GM10248 (cell line): ENCODE measurements at regions not wholly inside any gene's neighbourhood (a gene's known extent, or its start where the extent isn't known, plus 50 kb on each side); places are given as distances from the start of the nearest gene placed in this dataset.

Source experiments
- CTCF ChIA-PET: fragments of 300-600 bp; sonication (Branson Sonifier 250); formaldehyde crosslinking; extraction: SDS; loops from one replicate; lab custom pipeline; 2021; ENCODE audit warnings: antibody characterized with exemption; lab: Yijun Ruan, JAX
- POLR2A ChIA-PET: fragments of 350-650 bp; sonication (Branson Sonifier 250); formaldehyde crosslinking; extraction: SDS; loops from one replicate; lab custom pipeline; 2020; ENCODE audit warnings: antibody characterized with exemption; lab: Yijun Ruan, JAX
- DNase-seq: peaks from one replicate; pipeline ENCODE4 v3.0.0; 2012; ENCODE audit errors: extremely low spot score
- TF ChIP-seq, protein P1 (sequence below): IDR thresholded peaks from 2 replicates; pipeline ENCODE4 v1.5.1; 2012; ENCODE audit warnings: mild to moderate bottlenecking, low read depth; ENCODE audit errors: extremely low read depth, missing control alignments, control extremely low read depth

DNA sequence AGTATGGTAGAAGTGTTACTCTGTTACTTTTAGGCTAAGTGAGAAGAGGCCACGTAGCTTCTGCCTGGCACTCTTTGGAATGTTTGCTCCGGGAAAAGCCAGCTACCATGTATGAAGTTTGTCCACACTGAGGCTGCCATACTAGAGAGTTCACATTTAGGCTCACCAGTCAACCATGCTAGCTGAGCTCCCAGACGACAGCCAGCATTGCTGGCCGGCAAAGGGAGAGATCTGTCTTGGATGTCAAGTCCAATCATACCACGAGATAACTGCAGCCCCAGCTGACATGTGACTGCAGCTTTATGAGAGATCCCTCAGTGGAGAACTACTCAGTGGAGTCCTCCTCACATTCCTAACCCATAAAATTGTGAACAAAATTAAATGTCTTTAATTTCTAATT is 321.2 kb upstream of the F9 start:
- no peak for DNase-seq
- ChIA-PET CTCF (no interaction called here), POLR2A (no interaction called here)
- TF ChIP-seq, protein P1, sequence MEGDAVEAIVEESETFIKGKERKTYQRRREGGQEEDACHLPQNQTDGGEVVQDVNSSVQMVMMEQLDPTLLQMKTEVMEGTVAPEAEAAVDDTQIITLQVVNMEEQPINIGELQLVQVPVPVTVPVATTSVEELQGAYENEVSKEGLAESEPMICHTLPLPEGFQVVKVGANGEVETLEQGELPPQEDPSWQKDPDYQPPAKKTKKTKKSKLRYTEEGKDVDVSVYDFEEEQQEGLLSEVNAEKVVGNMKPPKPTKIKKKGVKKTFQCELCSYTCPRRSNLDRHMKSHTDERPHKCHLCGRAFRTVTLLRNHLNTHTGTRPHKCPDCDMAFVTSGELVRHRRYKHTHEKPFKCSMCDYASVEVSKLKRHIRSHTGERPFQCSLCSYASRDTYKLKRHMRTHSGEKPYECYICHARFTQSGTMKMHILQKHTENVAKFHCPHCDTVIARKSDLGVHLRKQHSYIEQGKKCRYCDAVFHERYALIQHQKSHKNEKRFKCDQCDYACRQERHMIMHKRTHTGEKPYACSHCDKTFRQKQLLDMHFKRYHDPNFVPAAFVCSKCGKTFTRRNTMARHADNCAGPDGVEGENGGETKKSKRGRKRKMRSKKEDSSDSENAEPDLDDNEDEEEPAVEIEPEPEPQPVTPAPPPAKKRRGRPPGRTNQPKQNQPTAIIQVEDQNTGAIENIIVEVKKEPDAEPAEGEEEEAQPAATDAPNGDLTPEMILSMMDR: no peak

DNA sequence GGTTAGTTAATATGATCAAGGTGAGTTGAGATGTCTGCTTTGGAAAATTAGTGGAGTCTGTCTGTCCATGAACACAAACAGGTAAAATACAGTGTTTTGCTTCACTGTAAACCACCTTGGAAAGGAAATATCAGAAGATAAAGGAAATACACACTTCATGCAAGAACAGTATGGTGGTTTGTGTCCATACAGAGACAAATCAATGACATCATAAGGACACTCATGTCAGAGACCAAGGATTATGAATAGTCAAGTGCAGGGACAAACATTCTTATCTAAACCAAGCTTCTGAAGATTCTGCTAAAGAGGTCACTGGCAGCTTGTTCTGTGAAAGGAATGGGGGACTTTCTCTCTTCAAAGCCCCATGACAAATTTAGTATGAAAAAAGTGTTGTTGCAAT is 322.9 kb upstream of the F9 start:
- no peak for DNase-seq
- ChIA-PET POLR2A (no interaction called here), CTCF (no interaction called here)
- TF ChIP-seq, protein P1: no peak

DNA sequence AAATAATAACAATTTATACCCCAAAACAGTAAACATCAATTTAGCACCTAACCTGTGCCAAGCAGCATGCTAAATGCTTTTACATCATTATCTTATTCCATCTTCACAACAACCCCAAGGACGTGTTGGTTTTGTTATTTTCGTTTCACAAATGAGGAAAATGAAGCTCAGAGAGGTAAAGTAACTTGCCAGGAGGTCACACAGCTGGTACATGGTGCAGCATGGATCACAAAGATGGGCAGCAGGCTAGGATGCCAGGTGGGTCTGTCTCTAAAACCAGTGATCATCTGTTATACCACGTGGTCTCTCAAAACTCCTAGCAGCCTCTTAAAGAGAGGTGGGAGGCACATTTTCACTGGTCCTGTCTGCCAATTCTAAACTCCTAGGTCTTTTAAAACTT is 323.6 kb upstream of the F9 start:
- POLR2A ChIA-PET: no interaction called here
- DNase-seq: no peak
- CTCF ChIA-PET: no interaction called here
- TF ChIP-seq, protein P1: no peak

DNA sequence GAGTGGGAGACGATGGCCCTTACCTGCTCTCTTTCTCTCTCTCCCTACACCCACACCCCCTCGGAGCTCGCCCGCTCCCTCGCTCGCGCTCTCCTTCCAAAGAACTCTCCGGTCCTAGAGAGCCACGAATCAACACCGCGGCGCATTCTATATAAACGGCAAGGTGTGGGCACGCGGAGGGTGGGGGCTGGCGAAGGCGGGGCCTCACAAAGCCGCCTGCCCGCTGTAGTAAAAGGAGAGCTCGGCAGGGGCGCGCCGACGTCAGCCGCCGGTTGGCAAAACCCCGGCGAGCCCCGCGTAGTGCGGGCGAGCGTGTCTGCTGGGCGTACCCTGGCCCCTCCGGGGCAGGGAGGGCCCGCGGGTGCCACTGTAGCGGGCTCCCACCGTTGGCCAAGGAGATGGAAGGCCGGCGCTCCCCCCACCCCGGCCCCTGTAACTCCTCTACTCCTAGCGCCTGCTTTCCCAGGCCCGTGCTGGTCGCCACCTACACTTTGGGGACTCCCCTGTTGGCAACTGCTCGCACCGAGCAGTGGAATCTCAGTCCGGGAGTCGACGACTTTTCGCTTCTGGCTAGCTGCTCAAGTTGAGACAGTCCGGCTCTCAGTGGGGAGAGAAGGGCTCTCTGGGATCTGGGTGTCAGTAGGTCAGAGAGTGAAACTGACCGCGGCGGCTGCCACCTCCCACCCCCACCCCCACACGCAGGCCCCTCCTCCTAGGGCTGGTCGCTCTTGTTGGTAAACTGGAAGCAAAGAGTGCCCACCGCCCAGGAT is 325.5 kb upstream of the F9 start:
- peak; percentile 6 for DNase-seq
- CTCF ChIA-PET: no interaction called here
- POLR2A ChIA-PET: no interaction called here
- TF ChIP-seq, protein P1: no peak

- POLR2A ChIA-PET: no interaction called here
- CTCF ChIA-PET: no interaction called here
- no peak for DNase-seq
- TF ChIP-seq, protein P1: no peak
Measured at GRCh38 chrX:139204571-139204897, 326.0 kb upstream of the F9 start.

- POLR2A ChIA-PET: no interaction called here
- CTCF ChIA-PET: no interaction called here
- DNase-seq: peak; percentile 10
- TF ChIP-seq, protein P1: no peak
Measured at GRCh38 chrX:139203651-139204570, 326.6 kb upstream of the F9 start.
